DND-41 (cell line): ENCODE measurements at regions not wholly inside any gene's neighbourhood (a gene's known extent, or its start where the extent isn't known, plus 50 kb on each side); places are given as distances from the start of the nearest gene placed in this dataset.

Experiments
- CTCF ChIP-seq: IDR thresholded peaks from 2 replicates; pipeline ENCODE4 v1.5.1; 2012; ENCODE audit warnings: borderline replicate concordance, low read length, moderate library complexity, mild to moderate bottlenecking; ENCODE audit not compliant: poor library complexity, severe bottlenecking; ENCODE audit errors: extremely low read depth
- EZH2 ChIP-seq: IDR thresholded peaks from 3 replicates; pipeline ENCODE4 v1.6.1; 2012; ENCODE audit warnings: borderline replicate concordance, low read depth, mild to moderate bottlenecking, moderate library complexity, low read length, inconsistent platforms; ENCODE audit not compliant: severe bottlenecking

GRCh38 chr13:22538400-22538799, 642.4 kb upstream of the SGCG start:
- TF ChIP-seq CTCF: no peak
- no peak for TF ChIP-seq EZH2
